ENCODE measurements at regions not wholly inside any gene's neighbourhood (a gene's known extent, or its start where the extent isn't known, plus 50 kb on each side); places are given as distances from the start of the nearest gene placed in this dataset.

DNA sequence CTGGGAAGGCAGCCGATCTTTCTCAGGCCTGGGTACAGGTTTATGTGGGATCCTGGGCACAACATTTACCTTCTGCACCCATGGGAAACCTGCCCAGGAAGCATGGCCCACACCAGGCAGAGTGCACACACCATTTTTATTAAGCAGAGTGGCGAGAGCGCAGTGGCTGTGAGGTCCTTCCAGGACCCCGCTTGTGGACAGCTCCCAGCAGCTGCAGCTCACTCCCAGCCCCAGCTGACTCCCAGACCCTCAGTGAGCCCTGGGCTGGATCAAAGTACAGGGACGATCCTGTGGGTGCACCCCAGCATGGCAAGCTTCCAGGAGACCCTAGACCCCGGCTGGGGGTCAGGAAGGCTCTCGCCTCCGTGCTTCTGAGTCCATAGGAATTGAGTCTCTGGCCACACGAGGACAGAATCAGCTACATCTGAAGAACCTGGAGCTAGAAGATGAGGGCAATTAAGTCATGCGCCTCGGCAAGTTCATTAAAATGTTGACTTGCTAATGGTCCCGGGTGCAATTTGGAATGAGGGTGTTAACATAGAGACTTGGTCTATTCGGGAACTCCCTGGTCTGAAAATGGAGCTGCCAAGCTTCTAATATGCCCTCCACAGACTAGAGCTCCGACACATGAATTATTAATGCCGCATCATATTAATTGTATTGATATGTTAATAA is 65.4 kb upstream of the SLCO4A1 start:
- no peak overlapping the region for H3K4me2 ChIP-seq (ENCODE audit: low read depth, low read length, poor library complexity, severe bottlenecking)
- no peaks in the 10 kb centered on the region for H3K27me3 ChIP-seq (ENCODE audit: low read length)
- no peak overlapping the region for H2AFZ ChIP-seq (ENCODE audit: low read length)
- H4K20me1 ChIP-seq (ENCODE audit: insufficient read depth, low read depth, low read length) = no peaks in the 10 kb centered on the region; the same call in 1 of the 2 replicates
- H3K27ac ChIP-seq (ENCODE audit: low read length) = no peak overlapping the region
- no peaks in the 10 kb centered on the region for H3K36me3 ChIP-seq (ENCODE audit: insufficient read depth, low read length)
- H3K79me2 ChIP-seq (ENCODE audit: low read length) = no peaks in the 10 kb centered on the region
- no peak overlapping the region for H3K9ac ChIP-seq (ENCODE audit: low read length)
- H3K4me1 ChIP-seq (ENCODE audit: low read length) = no peaks in the 10 kb centered on the region
- no peak overlapping the region for H3K4me3 ChIP-seq (ENCODE audit: low read length)
- no peaks in the 10 kb centered on the region for H3K9me2 ChIP-seq (replicated peaks; ENCODE audit: insufficient read depth, low read length)
- H3K9me3 ChIP-seq (ENCODE audit: low read length) = peaks cover 3% of the 10 kb centered on the region; the same call in 1 of the 2 replicates
- no peak for DNase-seq

DNA sequence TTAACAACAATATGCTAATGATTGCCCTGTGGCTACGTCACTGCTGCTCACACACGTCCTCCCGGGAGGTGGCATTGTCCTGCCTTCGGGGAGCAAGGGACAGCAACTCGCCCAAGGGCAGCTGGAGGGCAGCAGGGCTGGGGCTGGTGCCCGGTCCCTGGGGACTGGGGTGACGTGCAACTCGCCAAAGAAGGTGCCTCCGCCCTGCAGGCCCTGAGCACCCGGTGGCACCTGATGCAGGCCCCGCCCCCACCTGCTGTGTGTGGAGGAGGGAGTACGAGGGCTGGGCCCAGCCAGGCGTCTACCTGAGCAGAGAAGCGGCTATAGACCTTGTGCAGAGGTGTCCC is 64.8 kb upstream of the SLCO4A1 start:
- no peaks in the 10 kb centered on the region for H3K4me1 ChIP-seq (ENCODE audit: low read length)
- H3K4me3 ChIP-seq (ENCODE audit: low read length) = no peak overlapping the region

DNA sequence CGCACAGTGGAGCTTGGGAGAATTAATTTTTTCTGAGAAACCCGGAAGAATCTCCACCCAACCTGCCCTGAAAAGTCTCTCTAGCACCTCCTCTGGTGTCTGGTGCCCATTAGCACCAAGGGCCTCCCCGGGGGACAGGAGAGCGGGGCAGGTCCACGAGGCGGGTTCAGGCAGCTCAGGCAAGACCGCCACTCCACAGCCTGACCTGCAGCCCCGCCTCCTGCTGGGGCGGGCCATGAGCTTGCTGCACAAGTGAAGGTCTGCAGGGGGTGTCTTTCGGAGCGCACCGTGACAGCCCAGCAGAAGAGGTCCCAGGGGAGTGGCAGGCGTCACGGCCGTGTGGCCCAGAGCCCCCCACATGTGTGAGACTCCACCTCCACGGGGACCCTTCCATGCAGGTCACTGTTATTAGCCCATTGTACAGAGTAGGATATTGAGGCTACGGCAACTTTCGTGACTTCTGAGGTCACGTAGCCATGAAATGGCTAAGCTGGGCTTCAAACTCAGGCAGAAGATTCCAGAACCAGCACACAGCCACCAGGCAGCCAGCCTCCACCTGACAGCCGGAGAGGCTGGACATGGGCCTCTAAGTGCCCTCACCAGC is 63.9 kb upstream of the SLCO4A1 start:
- Histone ChIP-seq H4K20me1 (ENCODE audit: insufficient read depth, low read depth, low read length) (no peaks in the 10 kb centered on the region; the same call in 1 of the 2 replicates), H3K4me2 (ENCODE audit: low read depth, low read length, poor library complexity, severe bottlenecking) (no peak overlapping the region), H3K27ac (ENCODE audit: low read length) (no peak overlapping the region), H3K36me3 (ENCODE audit: insufficient read depth, low read length) (no peaks in the 10 kb centered on the region), H3K79me2 (ENCODE audit: low read length) (no peaks in the 10 kb centered on the region), H3K4me3 (ENCODE audit: low read length) (no peak overlapping the region), H3K4me1 (ENCODE audit: low read length) (no peaks in the 10 kb centered on the region), H3K9ac (ENCODE audit: low read length) (no peak overlapping the region), H3K9me2 (replicated peaks; ENCODE audit: insufficient read depth, low read length) (no peaks in the 10 kb centered on the region), H3K27me3 (ENCODE audit: low read length) (no peaks in the 10 kb centered on the region), H2AFZ (ENCODE audit: low read length) (no peak overlapping the region), H3K9me3 (ENCODE audit: low read length) (no peaks in the 10 kb centered on the region)
- DNase-seq = peak; percentile 54

More for the DNA sequence above, 64.8 kb upstream of the SLCO4A1 start:
- no peaks in the 10 kb centered on the region for H3K79me2 ChIP-seq (ENCODE audit: low read length)
- no peaks in the 10 kb centered on the region for H3K9me3 ChIP-seq (ENCODE audit: low read length)
- no peak overlapping the region for H3K27ac ChIP-seq (ENCODE audit: low read length)
- no peak overlapping the region for H3K4me2 ChIP-seq (ENCODE audit: low read depth, low read length, poor library complexity, severe bottlenecking)
- no peaks in the 10 kb centered on the region for H3K36me3 ChIP-seq (ENCODE audit: insufficient read depth, low read length)
- H3K9ac ChIP-seq (ENCODE audit: low read length) = no peak overlapping the region
- no peaks in the 10 kb centered on the region for H3K27me3 ChIP-seq (ENCODE audit: low read length)
- H3K9me2 ChIP-seq (replicated peaks; ENCODE audit: insufficient read depth, low read length) = no peaks in the 10 kb centered on the region
- H2AFZ ChIP-seq (ENCODE audit: low read length) = no peak overlapping the region
- no peak for DNase-seq
- no peaks in the 10 kb centered on the region; the same call in 1 of the 2 replicates for H4K20me1 ChIP-seq (ENCODE audit: insufficient read depth, low read depth, low read length)

DNA sequence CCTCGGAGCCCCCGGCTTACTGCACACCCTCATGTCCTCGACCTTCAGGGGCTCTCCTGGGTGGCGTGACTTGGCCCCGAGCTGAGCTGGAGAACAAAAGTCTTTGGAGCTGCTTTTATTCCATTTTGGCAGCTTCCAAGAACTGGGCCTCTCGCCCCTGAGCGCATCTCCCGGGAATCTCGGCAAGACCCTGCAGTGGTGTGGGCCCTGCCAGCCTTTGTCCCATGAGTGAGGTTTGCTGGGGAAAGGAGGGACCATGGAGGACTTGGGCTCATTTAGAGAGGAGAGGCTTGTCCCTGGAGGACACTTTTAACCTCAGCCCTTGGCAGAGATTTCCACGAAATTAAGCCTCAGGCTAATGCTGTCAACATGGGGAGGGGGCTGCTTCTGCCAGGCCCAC is 62.3 kb upstream of the SLCO4A1 start:
- no peaks in the 10 kb centered on the region; the same call in 1 of the 2 replicates for H4K20me1 ChIP-seq (ENCODE audit: insufficient read depth, low read depth, low read length)
- no peak overlapping the region for H3K4me2 ChIP-seq (ENCODE audit: low read depth, low read length, poor library complexity, severe bottlenecking)
- H3K9me3 ChIP-seq (ENCODE audit: low read length) = no peaks in the 10 kb centered on the region
- H3K79me2 ChIP-seq (ENCODE audit: low read length) = no peaks in the 10 kb centered on the region
- no peak for DNase-seq
- H3K9me2 ChIP-seq (replicated peaks; ENCODE audit: insufficient read depth, low read length) = no peaks in the 10 kb centered on the region
- H2AFZ ChIP-seq (ENCODE audit: low read length) = no peak overlapping the region
- H3K9ac ChIP-seq (ENCODE audit: low read length) = no peak overlapping the region
- no peaks in the 10 kb centered on the region for H3K4me1 ChIP-seq (ENCODE audit: low read length)
- H3K27ac ChIP-seq (ENCODE audit: low read length) = no peak overlapping the region
- no peaks in the 10 kb centered on the region for H3K36me3 ChIP-seq (ENCODE audit: insufficient read depth, low read length)
- no peak overlapping the region for H3K4me3 ChIP-seq (ENCODE audit: low read length)
- no peaks in the 10 kb centered on the region for H3K27me3 ChIP-seq (ENCODE audit: low read length)

DNA sequence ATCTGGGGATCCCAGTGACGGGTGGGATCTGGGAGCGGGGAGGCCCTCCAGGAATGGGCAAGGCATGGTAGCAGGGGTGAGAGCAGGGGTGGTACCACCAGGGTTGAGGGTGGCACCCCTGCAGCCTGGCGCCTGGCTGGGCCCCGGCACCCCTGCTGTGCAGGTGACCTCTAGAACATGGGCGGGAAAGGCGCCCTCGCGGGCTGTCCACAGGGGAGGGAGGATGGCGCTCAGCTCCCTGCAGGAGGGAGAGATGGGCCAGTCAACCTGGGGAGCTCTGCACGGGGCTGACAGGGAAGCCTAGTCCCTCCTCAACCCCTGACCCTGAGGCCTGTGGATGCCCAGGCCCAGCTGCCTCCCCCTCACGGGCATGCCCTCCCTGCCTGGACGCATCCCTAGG is 61.6 kb upstream of the SLCO4A1 start:
- DNase-seq = no peak
- H3K27ac ChIP-seq (ENCODE audit: low read length) = no peak overlapping the region
- no peaks in the 10 kb centered on the region; the same call in 1 of the 2 replicates for H4K20me1 ChIP-seq (ENCODE audit: insufficient read depth, low read depth, low read length)
- no peak overlapping the region for H3K4me2 ChIP-seq (ENCODE audit: low read depth, low read length, poor library complexity, severe bottlenecking)
- no peak overlapping the region for H3K9ac ChIP-seq (ENCODE audit: low read length)
- no peaks in the 10 kb centered on the region for H3K36me3 ChIP-seq (ENCODE audit: insufficient read depth, low read length)
- H3K9me2 ChIP-seq (replicated peaks; ENCODE audit: insufficient read depth, low read length) = no peaks in the 10 kb centered on the region
- no peaks in the 10 kb centered on the region for H3K4me1 ChIP-seq (ENCODE audit: low read length)
- no peak overlapping the region for H2AFZ ChIP-seq (ENCODE audit: low read length)
- H3K27me3 ChIP-seq (ENCODE audit: low read length) = no peaks in the 10 kb centered on the region
- H3K4me3 ChIP-seq (ENCODE audit: low read length) = no peak overlapping the region
- H3K9me3 ChIP-seq (ENCODE audit: low read length) = no peaks in the 10 kb centered on the region
- H3K79me2 ChIP-seq (ENCODE audit: low read length) = no peaks in the 10 kb centered on the region

DNA sequence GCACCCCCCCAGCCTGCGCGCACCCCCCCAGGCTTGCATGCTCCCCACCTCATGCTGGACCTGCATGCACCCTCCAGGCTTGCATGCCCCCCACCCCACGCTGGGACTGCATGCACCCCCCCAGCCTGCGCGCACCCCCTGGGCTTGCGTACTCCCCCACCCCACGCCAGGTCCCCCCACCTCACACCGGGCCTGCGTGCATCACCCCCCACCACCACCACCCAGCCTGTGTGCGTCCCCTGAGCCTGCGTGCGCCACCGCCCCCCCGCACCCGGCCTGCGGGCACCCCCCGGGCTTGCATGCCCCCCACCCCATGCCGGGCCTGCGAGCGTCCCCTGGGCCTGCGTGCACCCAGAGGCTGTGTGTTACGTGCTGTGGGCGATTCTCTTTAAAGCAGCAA is 61.0 kb upstream of the SLCO4A1 start:
- no peak overlapping the region for H3K27ac ChIP-seq (ENCODE audit: low read length)
- no peaks in the 10 kb centered on the region for H3K4me1 ChIP-seq (ENCODE audit: low read length)
- H2AFZ ChIP-seq (ENCODE audit: low read length) = no peak overlapping the region
- H3K27me3 ChIP-seq (ENCODE audit: low read length) = no peaks in the 10 kb centered on the region
- no peaks in the 10 kb centered on the region for H3K9me3 ChIP-seq (ENCODE audit: low read length)
- no peak overlapping the region for H3K4me2 ChIP-seq (ENCODE audit: low read depth, low read length, poor library complexity, severe bottlenecking)
- no peak overlapping the region for H3K9ac ChIP-seq (ENCODE audit: low read length)
- no peak for DNase-seq
- no peaks in the 10 kb centered on the region; the same call in 1 of the 2 replicates for H4K20me1 ChIP-seq (ENCODE audit: insufficient read depth, low read depth, low read length)
- no peaks in the 10 kb centered on the region for H3K36me3 ChIP-seq (ENCODE audit: insufficient read depth, low read length)
- no peak overlapping the region for H3K4me3 ChIP-seq (ENCODE audit: low read length)
- no peaks in the 10 kb centered on the region for H3K9me2 ChIP-seq (replicated peaks; ENCODE audit: insufficient read depth, low read length)
- no peaks in the 10 kb centered on the region for H3K79me2 ChIP-seq (ENCODE audit: low read length)

DNA sequence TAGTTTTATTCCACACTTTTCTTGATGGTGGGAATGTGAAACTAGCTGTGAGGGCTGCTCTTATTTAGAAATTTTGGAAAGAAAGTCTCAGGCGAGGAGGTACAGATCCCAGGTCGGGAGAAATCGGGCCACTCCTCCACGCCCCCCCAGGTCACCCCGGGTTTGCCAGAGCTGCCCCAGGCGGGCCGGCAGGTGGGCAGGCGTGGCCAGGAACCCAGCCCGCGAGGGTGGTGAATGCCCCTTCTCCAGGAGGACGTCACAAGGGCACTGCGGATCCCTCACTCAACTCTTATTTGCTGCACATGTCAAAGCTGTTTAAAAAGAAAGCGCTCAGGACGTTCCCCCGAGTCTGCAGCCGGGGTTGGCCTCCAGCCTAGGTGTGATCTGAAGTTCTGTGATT is 60.5 kb upstream of the SLCO4A1 start:
- no peaks in the 10 kb centered on the region for H3K27me3 ChIP-seq (ENCODE audit: low read length)
- no peak overlapping the region for H3K9ac ChIP-seq (ENCODE audit: low read length)
- no peak overlapping the region for H3K4me2 ChIP-seq (ENCODE audit: low read depth, low read length, poor library complexity, severe bottlenecking)

DNA sequence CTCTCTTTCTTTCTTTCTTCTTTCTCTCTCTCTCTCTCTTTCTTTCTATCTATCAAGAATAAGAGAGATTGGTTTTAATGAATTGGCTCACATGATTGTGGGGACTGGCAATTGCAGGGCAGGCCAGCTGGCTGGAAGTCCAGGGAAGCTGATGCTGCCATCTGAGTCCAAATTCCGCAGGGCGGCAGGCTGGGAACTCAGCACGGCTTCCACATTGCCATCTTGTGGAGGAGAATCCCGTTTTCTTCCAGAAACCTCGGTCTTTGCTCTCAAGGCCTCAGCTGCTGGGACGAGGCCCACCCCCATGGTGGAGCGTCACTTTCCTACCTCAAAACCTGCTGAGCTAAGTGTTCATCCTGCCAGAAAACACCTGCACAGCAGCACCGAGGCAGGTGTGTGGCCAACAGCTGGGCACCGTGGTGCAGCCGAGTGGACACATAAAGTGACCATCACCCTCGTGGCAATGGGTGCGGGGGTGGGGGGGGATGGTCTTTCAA is 58.8 kb upstream of the SLCO4A1 start:
- H3K4me2 ChIP-seq (ENCODE audit: low read depth, low read length, poor library complexity, severe bottlenecking) = no peak overlapping the region
- H3K9ac ChIP-seq (ENCODE audit: low read length) = no peak overlapping the region
- H3K4me1 ChIP-seq (ENCODE audit: low read length) = no peaks in the 10 kb centered on the region
- no peak overlapping the region for H3K4me3 ChIP-seq (ENCODE audit: low read length)
- H2AFZ ChIP-seq (ENCODE audit: low read length) = no peak overlapping the region
- DNase-seq = no peak
- no peak overlapping the region for H3K27ac ChIP-seq (ENCODE audit: low read length)
- H3K79me2 ChIP-seq (ENCODE audit: low read length) = no peaks in the 10 kb centered on the region
- H4K20me1 ChIP-seq (ENCODE audit: insufficient read depth, low read depth, low read length) = no peaks in the 10 kb centered on the region; the same call in 1 of the 2 replicates
- H3K9me3 ChIP-seq (ENCODE audit: low read length) = no peaks in the 10 kb centered on the region
- no peaks in the 10 kb centered on the region for H3K36me3 ChIP-seq (ENCODE audit: insufficient read depth, low read length)
- H3K27me3 ChIP-seq (ENCODE audit: low read length) = no peaks in the 10 kb centered on the region
- no peaks in the 10 kb centered on the region for H3K9me2 ChIP-seq (replicated peaks; ENCODE audit: insufficient read depth, low read length)

More for the DNA sequence above, 60.5 kb upstream of the SLCO4A1 start:
- no peak for DNase-seq
- Histone ChIP-seq H2AFZ (ENCODE audit: low read length) (no peak overlapping the region), H3K27ac (ENCODE audit: low read length) (no peak overlapping the region), H3K9me2 (replicated peaks; ENCODE audit: insufficient read depth, low read length) (no peaks in the 10 kb centered on the region), H3K4me1 (ENCODE audit: low read length) (no peaks in the 10 kb centered on the region), H3K4me3 (ENCODE audit: low read length) (no peak overlapping the region), H4K20me1 (ENCODE audit: insufficient read depth, low read depth, low read length) (no peaks in the 10 kb centered on the region; the same call in 1 of the 2 replicates), H3K36me3 (ENCODE audit: insufficient read depth, low read length) (no peaks in the 10 kb centered on the region), H3K79me2 (ENCODE audit: low read length) (no peaks in the 10 kb centered on the region), H3K9me3 (ENCODE audit: low read length) (no peaks in the 10 kb centered on the region)
